Trophoblast cell (in vitro differentiated cells and primary cell): ENCODE measurements at regions not wholly inside any gene's neighbourhood (a gene's known extent, or its start where the extent isn't known, plus 50 kb on each side); places are given as distances from the start of the nearest gene placed in this dataset.

Source experiments
- DNase-seq, 2 donors: peaks; one replicate each; pipeline ENCODE4 v3.0.0-alpha.2; 2016
- H2AFZ ChIP-seq: 2 replicates; pipeline ENCODE4 v1.6.1; 2013; ENCODE audit warnings: low read length, moderate library complexity, mild to moderate bottlenecking; ENCODE audit not compliant: insufficient read depth, poor library complexity
- H2AK5ac ChIP-seq: 2 replicates; pipeline ENCODE4 v1.6.1; 2013; ENCODE audit warnings: mild to moderate bottlenecking, low read length
- H2BK120ac ChIP-seq: 2 replicates; pipeline ENCODE4 v1.6.1; 2013; ENCODE audit warnings: low read length, mild to moderate bottlenecking, moderate library complexity; ENCODE audit not compliant: insufficient read depth, poor library complexity
- H2BK12ac ChIP-seq: 2 replicates; pipeline ENCODE4 v1.6.1; 2013; ENCODE audit warnings: mild to moderate bottlenecking, low read length, moderate library complexity
- H2BK5ac ChIP-seq: 2 replicates; pipeline ENCODE4 v1.6.1; 2013; ENCODE audit warnings: low read length, low read depth, moderate library complexity, mild to moderate bottlenecking; ENCODE audit not compliant: poor library complexity
- H3K14ac ChIP-seq: 2 replicates; pipeline ENCODE4 v1.6.1; 2013; ENCODE audit warnings: mild to moderate bottlenecking, low read length
- H3K18ac ChIP-seq: 2 replicates; pipeline ENCODE4 v1.6.1; 2013; ENCODE audit warnings: mild to moderate bottlenecking, low read length
- H3K23ac ChIP-seq: 2 replicates; pipeline ENCODE4 v1.6.1; 2013; ENCODE audit warnings: low read length
- H3K27ac ChIP-seq: 2 replicates; pipeline ENCODE4 v1.5.1; 2013; ENCODE audit warnings: low read depth, mild to moderate bottlenecking, inconsistent platforms, low read length, moderate library complexity
- H3K27me3 ChIP-seq: 2 replicates; pipeline ENCODE4 v1.6.1; 2013; ENCODE audit warnings: inconsistent platforms, mild to moderate bottlenecking, low read length, moderate library complexity; ENCODE audit not compliant: insufficient read depth
- H3K36me3 ChIP-seq, 2 experiments: 1 replicate in 1 of 2; 2 replicates in 1 of 2; pipeline ENCODE4 v1.6.1; 2013; ENCODE audit warnings: low read length in 2 of 2, mild to moderate bottlenecking in 2 of 2, moderate library complexity in 1 of 2; ENCODE audit not compliant: insufficient read depth in 2 of 2, control insufficient read depth in 1 of 2
- H3K4ac ChIP-seq: 2 replicates; pipeline ENCODE4 v1.6.1; 2013; ENCODE audit warnings: low read depth, mild to moderate bottlenecking, low read length, moderate library complexity
- H3K4me1 ChIP-seq, 2 experiments: 1 replicate in 1 of 2; 2 replicates in 1 of 2; pipeline ENCODE4 v1.6.1; 2013; ENCODE audit warnings: low read length in 2 of 2, mild to moderate bottlenecking in 2 of 2, moderate library complexity in 1 of 2; ENCODE audit not compliant: insufficient read depth in 2 of 2, control insufficient read depth in 1 of 2
- H3K4me2 ChIP-seq: 2 replicates; pipeline ENCODE4 v1.6.1; 2013; ENCODE audit warnings: inconsistent platforms, mild to moderate bottlenecking, low read length, moderate library complexity
- H3K4me3 ChIP-seq: 2 replicates; pipeline ENCODE4 v1.5.1; 2013; ENCODE audit warnings: mild to moderate bottlenecking, low read depth, low read length, inconsistent platforms
- H3K79me1 ChIP-seq: one replicate; pipeline ENCODE4 v1.6.1; 2013; ENCODE audit warnings: low read length
- H3K79me2 ChIP-seq: 2 replicates; pipeline ENCODE4 v1.6.1; 2013; ENCODE audit warnings: low read length, mild to moderate bottlenecking; ENCODE audit not compliant: control insufficient read depth, insufficient read depth, poor library complexity
- H3K9ac ChIP-seq: 2 replicates; pipeline ENCODE4 v1.6.1; 2013; ENCODE audit warnings: mild to moderate bottlenecking, low read length
- H3K9me3 ChIP-seq: 2 replicates; pipeline ENCODE4 v1.6.1; 2013; ENCODE audit warnings: low read depth, mild to moderate bottlenecking, control low read depth, inconsistent platforms, low read length; ENCODE audit not compliant: insufficient read depth
- H4K12ac ChIP-seq: 2 replicates; pipeline ENCODE4 v1.6.1; 2013; ENCODE audit warnings: low read depth, mild to moderate bottlenecking, low read length, moderate library complexity
- H4K8ac ChIP-seq: 2 replicates; pipeline ENCODE4 v1.6.1; 2013; ENCODE audit warnings: low read depth, mild to moderate bottlenecking, low read length, moderate library complexity
- H4K91ac ChIP-seq: one replicate; pipeline ENCODE4 v1.6.1; 2013; ENCODE audit warnings: low read depth, mild to moderate bottlenecking, low read length, moderate library complexity
- WGBS: extraction: QIAGEN DNeasy Blood & Tissue Kit; methylation state at CpG from one replicate; pipeline ENCODE4 v1.1.7; 2013; ENCODE audit warnings: missing lambda C conversion rate; ENCODE audit not compliant: insufficient read length, insufficient coverage; ENCODE audit errors: extremely low coverage; 5-methylcytosine and 5-hydroxymethylcytosine counted together

GRCh38 chr20:4071178-4071693 is 55.9 kb upstream of the RNF24 start:
- Histone ChIP-seq H3K4ac (no peak overlapping the region), H4K8ac (no peak overlapping the region), H3K27me3 (no peaks in the 10 kb centered on the region), H3K36me3 (no peaks in the 10 kb centered on the region), H4K91ac (no peak overlapping the region), H3K9me3 (no peaks in the 10 kb centered on the region), H3K27ac (no peak overlapping the region), H3K79me2 (no peaks in the 10 kb centered on the region), H3K79me1 (no peaks in the 10 kb centered on the region), H4K12ac (no peak overlapping the region), H3K18ac (no peak overlapping the region), H2AK5ac (no peak overlapping the region), H3K4me2 (no peak overlapping the region), H2BK120ac (no peak overlapping the region), H2AFZ (no peak overlapping the region), H2BK5ac (no peak overlapping the region), H3K4me1 (no peaks in the 10 kb centered on the region), H2BK12ac (no peak overlapping the region), H3K23ac (no peak overlapping the region), H3K9ac (no peak overlapping the region), H3K14ac (no peak overlapping the region), H3K4me3 (no peak overlapping the region)
- WGBS = no CpG with 5 or more reads among the region's 5 CpGs
- DNase-seq = no peak

GRCh38 chr20:4070323-4071177 is 55.2 kb upstream of the RNF24 start:
- no peak overlapping the region for H3K18ac ChIP-seq
- H3K4me3 ChIP-seq = no peak overlapping the region
- H3K79me1 ChIP-seq = no peaks in the 10 kb centered on the region
- H2AK5ac ChIP-seq = no peak overlapping the region
- no peak for DNase-seq
- no peaks in the 10 kb centered on the region for H3K27me3 ChIP-seq
- H2BK5ac ChIP-seq = no peak overlapping the region
- H3K27ac ChIP-seq = no peak overlapping the region
- H3K9ac ChIP-seq = no peak overlapping the region
- H4K12ac ChIP-seq = no peak overlapping the region
- H3K23ac ChIP-seq = no peak overlapping the region
- no peak overlapping the region for H3K14ac ChIP-seq
- H3K79me2 ChIP-seq = no peaks in the 10 kb centered on the region
- no peak overlapping the region for H3K4ac ChIP-seq
- no peak overlapping the region for H4K8ac ChIP-seq
- no peaks in the 10 kb centered on the region for H3K4me1 ChIP-seq
- no peak overlapping the region for H2BK12ac ChIP-seq
- no CpG with 5 or more reads among the region's 3 CpGs for WGBS
- H3K9me3 ChIP-seq = no peaks in the 10 kb centered on the region
- H3K36me3 ChIP-seq = no peaks in the 10 kb centered on the region
- H3K4me2 ChIP-seq = no peak overlapping the region
- H2BK120ac ChIP-seq = no peak overlapping the region
- no peak overlapping the region for H2AFZ ChIP-seq
- H4K91ac ChIP-seq = no peak overlapping the region

- Histone ChIP-seq H3K14ac (no peak overlapping the region), H4K12ac (no peak overlapping the region)
Observed at GRCh38 chr20:4069751-4070150, 54.4 kb upstream of the RNF24 start.

GRCh38 chr20:4068708-4069107 is 53.4 kb upstream of the RNF24 start:
- no CpG with 5 or more reads among the region's 4 CpGs for WGBS
- Histone ChIP-seq H2BK5ac (no peak overlapping the region), H3K36me3 (no peaks in the 10 kb centered on the region)

More at GRCh38 chr20:4069751-4070150, 54.4 kb upstream of the RNF24 start:
- Histone ChIP-seq H2BK120ac (no peak overlapping the region), H3K9ac (no peak overlapping the region), H2AFZ (no peak overlapping the region), H2AK5ac (no peak overlapping the region), H3K9me3 (no peaks in the 10 kb centered on the region), H3K18ac (no peak overlapping the region), H2BK5ac (no peak overlapping the region), H2BK12ac (no peak overlapping the region), H3K27me3 (no peaks in the 10 kb centered on the region), H3K4me2 (no peak overlapping the region), H3K36me3 (no peaks in the 10 kb centered on the region), H4K91ac (no peak overlapping the region), H4K8ac (no peak overlapping the region), H3K79me1 (no peaks in the 10 kb centered on the region), H3K4ac (no peak overlapping the region), H3K4me1 (peaks cover 0 to under 1% of the 10 kb centered on the region in 2 experiments), H3K27ac (no peak overlapping the region), H3K23ac (no peak overlapping the region), H3K79me2 (no peaks in the 10 kb centered on the region), H3K4me3 (no peak overlapping the region)
- DNase-seq = no peak
- WGBS = no CpG with 5 or more reads among the region's 2 CpGs

More at GRCh38 chr20:4068708-4069107, 53.4 kb upstream of the RNF24 start:
- Histone ChIP-seq H4K91ac (no peak overlapping the region), H4K12ac (no peak overlapping the region), H3K9me3 (no peaks in the 10 kb centered on the region), H3K4me1 (peaks cover 8 to 9% of the 10 kb centered on the region in 2 experiments), H3K18ac (no peak overlapping the region), H2AFZ (no peak overlapping the region), H2BK120ac (no peak overlapping the region), H2AK5ac (no peak overlapping the region), H3K79me1 (no peaks in the 10 kb centered on the region), H3K4me3 (no peak overlapping the region), H3K9ac (no peak overlapping the region), H3K23ac (no peak overlapping the region), H2BK12ac (no peak overlapping the region), H3K27me3 (no peaks in the 10 kb centered on the region), H3K14ac (no peak overlapping the region), H4K8ac (no peak overlapping the region), H3K27ac (no peak overlapping the region), H3K4me2 (no peak overlapping the region), H3K4ac (no peak overlapping the region), H3K79me2 (no peaks in the 10 kb centered on the region)
- peak in 1 of 2 donors; percentile 36 for DNase-seq
